SU-DHL-6 (cell line): ENCODE measurements at regions not wholly inside any gene's neighbourhood (a gene's known extent, or its start where the extent isn't known, plus 50 kb on each side); places are given as distances from the start of the nearest gene placed in this dataset.

ENCODE experiments used
- H2AFZ ChIP-seq: fragments of 200-600 bp; sonication (generic); 2 replicates; pipeline ENCODE4 v1.6.1; 2014; ENCODE audit warnings: low read depth, mild to moderate bottlenecking, moderate library complexity, mixed read lengths, antibody characterized with exemption, low read length; ENCODE audit not compliant: severe bottlenecking
- H3F3A ChIP-seq: fragments of 200-600 bp; shearing (Covaris generic); 2 replicates; pipeline ENCODE4 v1.6.0; 2016; ENCODE audit warnings: antibody characterized with exemption, mild to moderate bottlenecking; ENCODE audit not compliant: insufficient read depth
- H3K27ac ChIP-seq: fragments of 200-600 bp; sonication (generic); 2 replicates; pipeline ENCODE4 v1.5.1; 2016; ENCODE audit warnings: low read depth, mild to moderate bottlenecking, low read length, moderate library complexity, mixed read lengths
- H3K27me3 ChIP-seq: fragments of 200-600 bp; sonication (generic), shearing (Covaris generic); 2 replicates; pipeline ENCODE4 v1.6.0; 2014; ENCODE audit warnings: mild to moderate bottlenecking, low read length
- H3K36me3 ChIP-seq: fragments of 200-600 bp; sonication (generic); 2 replicates; pipeline ENCODE4 v1.6.1; 2014; ENCODE audit warnings: mild to moderate bottlenecking, low read length, mixed read lengths
- H3K4me2 ChIP-seq: fragments of 300-600, 200-600 bp; shearing (Covaris generic), sonication (generic); 2 replicates; pipeline ENCODE4 v1.6.0; 2014; ENCODE audit warnings: low read length, low read depth, mild to moderate bottlenecking; ENCODE audit not compliant: poor library complexity, severe bottlenecking
- H3K4me3 ChIP-seq: fragments of 200-600 bp; sonication (generic); 2 replicates; pipeline ENCODE4 v1.5.1; 2014; ENCODE audit warnings: antibody characterized with exemption, low read length, mild to moderate bottlenecking, mixed read lengths; ENCODE audit not compliant: insufficient read depth, poor library complexity, severe bottlenecking
- H3K79me2 ChIP-seq: fragments of 200-600 bp; sonication (generic); 2 replicates; pipeline ENCODE4 v1.6.1; 2014; ENCODE audit warnings: mild to moderate bottlenecking, low read length, moderate library complexity; ENCODE audit not compliant: insufficient read depth
- H3K9ac ChIP-seq: fragments of 200-600 bp; sonication (generic); 2 replicates; pipeline ENCODE4 v1.7.0; 2014; ENCODE audit warnings: mild to moderate bottlenecking, low read length
- H3K9me2 ChIP-seq: fragments of 200-600 bp; sonication (generic); replicated peaks from 2 replicates; pipeline ENCODE4 v1.6.1; 2014; ENCODE audit warnings: low read length; ENCODE audit not compliant: insufficient read depth
- H3K9me3 ChIP-seq: fragments of 200-600 bp; sonication (generic); 2 replicates; pipeline ENCODE4 v1.6.1; 2014; ENCODE audit warnings: low read length, mixed read lengths; ENCODE audit not compliant: insufficient read depth
- H4K20me1 ChIP-seq: fragments of 200-600 bp; sonication (generic); 2 replicates; pipeline ENCODE4 v1.6.1; 2014; ENCODE audit warnings: low read depth, mild to moderate bottlenecking, antibody characterized with exemption, low read length, moderate library complexity, mixed read lengths
- CTCF ChIP-seq: fragments of 200-600 bp; sonication (generic); IDR thresholded peaks from one replicate; pipeline ENCODE4 v1.5.1; 2017; ENCODE audit warnings: antibody characterized with exemption, mild to moderate bottlenecking, low read length, moderate library complexity; ENCODE audit not compliant: insufficient read depth, poor library complexity, severe bottlenecking
- EZH2phosphoT487 ChIP-seq: fragments of 200-600 bp; sonication (generic), shearing (Covaris generic); conservative IDR thresholded peaks from 2 replicates; pipeline ENCODE4 v1.6.1; 2018; ENCODE audit warnings: mild to moderate bottlenecking, antibody characterized with exemption, low read length, moderate library complexity, mixed read lengths

GRCh38 chr18:8975624-8976023 lies 126.9 kb upstream of the NDUFV2 start:
- no peak overlapping the region for H2AFZ ChIP-seq

GRCh38 chr18:8976606-8977005 lies 125.9 kb upstream of the NDUFV2 start:
- Histone ChIP-seq H3K36me3 (no peaks in the 10 kb centered on the region), H3K79me2 (no peaks in the 10 kb centered on the region), H3K27me3 (no peaks in the 10 kb centered on the region), H3K27ac (no peak overlapping the region), H3K9me2 (no peaks in the 10 kb centered on the region), H3K4me2 (no peak overlapping the region), H4K20me1 (no peaks in the 10 kb centered on the region), H3K9ac (no peak overlapping the region), H2AFZ (no peak overlapping the region), H3K4me3 (no peak overlapping the region), H3F3A (no peaks in the 10 kb centered on the region), H3K9me3 (no peaks in the 10 kb centered on the region)
- TF ChIP-seq EZH2phosphoT487 (no peak), CTCF (no peak)

More at GRCh38 chr18:8975624-8976023, 126.9 kb upstream of the NDUFV2 start:
- Histone ChIP-seq H3K27me3 (no peaks in the 10 kb centered on the region), H3F3A (no peaks in the 10 kb centered on the region), H3K9me2 (no peaks in the 10 kb centered on the region), H3K27ac (no peak overlapping the region), H3K36me3 (no peaks in the 10 kb centered on the region), H4K20me1 (no peaks in the 10 kb centered on the region), H3K4me2 (no peak overlapping the region), H3K4me3 (no peak overlapping the region), H3K9me3 (no peaks in the 10 kb centered on the region), H3K9ac (no peak overlapping the region), H3K79me2 (no peaks in the 10 kb centered on the region)
- no peak for TF ChIP-seq EZH2phosphoT487
- no peak for TF ChIP-seq CTCF

GRCh38 chr18:8977166-8977565 lies 125.3 kb upstream of the NDUFV2 start:
- no peak overlapping the region for H3K4me2 ChIP-seq
- no peaks in the 10 kb centered on the region for H3K27me3 ChIP-seq
- H3K9ac ChIP-seq: no peak overlapping the region
- no peak overlapping the region for H3K4me3 ChIP-seq
- H4K20me1 ChIP-seq: no peaks in the 10 kb centered on the region
- H2AFZ ChIP-seq: no peak overlapping the region
- no peak overlapping the region for H3K27ac ChIP-seq
- H3K9me3 ChIP-seq: no peaks in the 10 kb centered on the region
- no peaks in the 10 kb centered on the region for H3K36me3 ChIP-seq
- TF ChIP-seq CTCF: no peak
- no peaks in the 10 kb centered on the region for H3K79me2 ChIP-seq
- no peaks in the 10 kb centered on the region for H3F3A ChIP-seq
- no peaks in the 10 kb centered on the region for H3K9me2 ChIP-seq

- no peaks in the 10 kb centered on the region for H3K9me2 ChIP-seq
- no peak overlapping the region for H2AFZ ChIP-seq
- no peaks in the 10 kb centered on the region for H3F3A ChIP-seq
- TF ChIP-seq CTCF (no peak), EZH2phosphoT487 (no peak)
- no peak overlapping the region for H3K27ac ChIP-seq
- H3K27me3 ChIP-seq: no peaks in the 10 kb centered on the region
- H3K4me2 ChIP-seq: no peak overlapping the region
- H4K20me1 ChIP-seq: no peaks in the 10 kb centered on the region
- no peaks in the 10 kb centered on the region for H3K36me3 ChIP-seq
- no peak overlapping the region for H3K9ac ChIP-seq
- no peaks in the 10 kb centered on the region for H3K79me2 ChIP-seq
- H3K9me3 ChIP-seq: no peaks in the 10 kb centered on the region
- no peak overlapping the region for H3K4me3 ChIP-seq
Observed at GRCh38 chr18:8977701-8978100, 124.8 kb upstream of the NDUFV2 start.
